ENCODE measurements at regions not wholly inside any gene's neighbourhood (a gene's known extent, or its start where the extent isn't known, plus 50 kb on each side); places are given as distances from the start of the nearest gene placed in this dataset.

DNA sequence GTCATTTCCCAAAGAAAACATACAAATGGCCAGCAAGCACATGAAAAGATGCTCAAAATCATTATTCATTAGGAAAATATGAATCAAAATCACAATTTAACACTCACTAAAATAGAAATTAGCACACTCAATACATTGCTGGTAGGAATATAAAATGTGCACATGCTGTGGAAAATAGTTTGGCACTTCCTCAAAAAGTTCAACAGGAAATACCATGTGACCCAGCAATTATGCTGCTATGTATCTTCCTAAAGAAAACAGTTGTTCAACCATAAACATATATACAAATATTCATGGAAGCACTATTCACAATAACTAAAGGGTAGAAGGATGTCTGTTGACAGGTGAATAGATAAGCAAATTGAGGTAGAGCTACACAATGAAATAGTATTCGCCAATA, 187.3 kb upstream of the SOX6 start:
- TF ChIP-seq, protein P1, sequence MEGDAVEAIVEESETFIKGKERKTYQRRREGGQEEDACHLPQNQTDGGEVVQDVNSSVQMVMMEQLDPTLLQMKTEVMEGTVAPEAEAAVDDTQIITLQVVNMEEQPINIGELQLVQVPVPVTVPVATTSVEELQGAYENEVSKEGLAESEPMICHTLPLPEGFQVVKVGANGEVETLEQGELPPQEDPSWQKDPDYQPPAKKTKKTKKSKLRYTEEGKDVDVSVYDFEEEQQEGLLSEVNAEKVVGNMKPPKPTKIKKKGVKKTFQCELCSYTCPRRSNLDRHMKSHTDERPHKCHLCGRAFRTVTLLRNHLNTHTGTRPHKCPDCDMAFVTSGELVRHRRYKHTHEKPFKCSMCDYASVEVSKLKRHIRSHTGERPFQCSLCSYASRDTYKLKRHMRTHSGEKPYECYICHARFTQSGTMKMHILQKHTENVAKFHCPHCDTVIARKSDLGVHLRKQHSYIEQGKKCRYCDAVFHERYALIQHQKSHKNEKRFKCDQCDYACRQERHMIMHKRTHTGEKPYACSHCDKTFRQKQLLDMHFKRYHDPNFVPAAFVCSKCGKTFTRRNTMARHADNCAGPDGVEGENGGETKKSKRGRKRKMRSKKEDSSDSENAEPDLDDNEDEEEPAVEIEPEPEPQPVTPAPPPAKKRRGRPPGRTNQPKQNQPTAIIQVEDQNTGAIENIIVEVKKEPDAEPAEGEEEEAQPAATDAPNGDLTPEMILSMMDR (IDR thresholded peaks at IDR 0.05): no peak

DNA sequence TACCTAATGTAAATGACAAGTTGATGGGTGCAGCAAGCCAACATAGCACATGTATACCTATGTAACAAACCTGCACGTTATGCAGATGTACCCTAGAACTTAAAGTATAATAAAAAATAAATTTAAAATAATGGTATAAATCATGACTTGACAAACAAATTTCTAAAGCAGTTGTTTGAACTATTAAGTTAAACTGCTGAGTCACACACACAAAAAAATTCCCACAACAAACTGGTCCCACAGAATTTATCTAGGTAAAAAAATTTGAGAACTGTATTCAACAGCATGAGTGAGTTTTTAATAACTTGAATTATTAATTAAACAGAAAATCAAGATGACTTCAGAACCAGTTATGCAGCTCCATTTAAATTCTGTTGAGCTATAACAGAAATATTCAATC, 186.0 kb upstream of the SOX6 start:
- TF ChIP-seq, protein P1 (IDR thresholded peaks at IDR 0.05): no peak

DNA sequence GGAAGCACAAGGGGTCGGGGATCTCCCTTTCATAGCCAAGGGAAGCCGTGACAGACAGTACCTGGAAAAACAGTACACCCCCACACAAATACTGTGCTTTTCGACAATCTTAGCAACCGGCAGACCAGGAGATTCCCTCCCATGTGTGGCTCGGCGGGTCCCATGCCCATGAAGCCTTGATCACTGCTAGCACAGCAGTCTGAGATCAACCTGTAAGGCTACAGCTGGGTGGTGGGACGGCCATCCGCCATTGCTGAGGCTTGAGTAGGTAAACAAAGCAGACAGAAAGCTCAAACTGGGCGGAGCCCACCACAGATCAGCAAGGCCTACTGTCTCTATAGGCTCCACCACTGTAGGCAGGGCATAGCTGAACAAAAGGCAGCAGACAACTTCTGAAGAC, 180.2 kb upstream of the SOX6 start:
- TF ChIP-seq, protein P1 (IDR thresholded peaks at IDR 0.05): no peak

DNA sequence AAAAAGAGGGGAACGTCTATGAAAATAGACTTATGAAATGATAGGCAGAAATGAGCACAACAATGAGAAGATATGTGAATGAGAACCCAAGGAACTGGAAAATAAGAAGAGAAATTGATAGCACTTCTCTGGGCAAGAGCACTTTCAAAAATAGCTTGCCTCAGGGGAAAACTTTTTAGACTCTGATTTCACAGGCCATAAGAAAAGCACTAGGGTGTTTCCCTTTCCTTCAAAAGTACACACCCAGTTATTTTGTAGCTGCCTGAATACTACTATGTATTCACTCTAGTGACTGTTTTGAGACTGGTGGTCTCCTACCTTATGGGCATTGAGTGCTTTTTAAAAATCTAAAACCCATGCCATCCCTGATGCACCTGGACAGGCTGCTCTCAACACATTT, 172.3 kb upstream of the SOX6 start:
- TF ChIP-seq, protein P1 (IDR thresholded peaks at IDR 0.05): no peak

DNA sequence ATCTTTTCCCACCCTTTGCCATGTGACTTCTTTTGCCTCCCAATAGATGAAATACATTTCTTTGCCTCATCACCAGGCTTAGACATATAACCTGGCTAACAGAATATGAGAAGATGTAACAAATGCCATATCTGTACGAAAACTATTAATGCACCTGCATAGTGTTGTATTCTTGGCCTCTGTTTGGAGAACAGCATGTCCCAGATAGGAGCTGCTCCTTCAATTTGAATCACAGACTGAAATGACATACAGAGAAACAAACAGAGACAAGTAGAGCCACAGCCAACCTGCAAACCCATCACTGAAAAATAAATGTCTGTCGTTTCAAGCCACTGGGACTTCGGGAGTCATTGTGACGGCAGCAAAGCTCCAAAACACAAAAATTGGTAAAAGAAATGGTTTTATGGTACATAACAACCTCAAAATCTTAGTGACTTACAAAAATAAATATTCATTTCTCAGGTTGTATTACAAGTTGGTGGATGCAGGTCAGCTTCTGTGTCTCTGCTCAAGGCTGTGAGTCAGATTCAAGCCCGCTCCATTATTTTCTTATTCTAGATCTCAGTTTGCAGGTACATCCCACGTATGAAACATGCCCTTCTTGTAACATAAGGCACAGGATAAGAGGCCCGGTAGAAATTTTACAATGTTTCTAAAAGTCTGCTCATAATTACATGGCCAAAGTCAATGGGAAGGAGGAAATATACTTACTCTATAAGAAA, 171.3 kb upstream of the SOX6 start:
- TF ChIP-seq, protein P1 (IDR thresholded peaks at IDR 0.05): no peak

DNA sequence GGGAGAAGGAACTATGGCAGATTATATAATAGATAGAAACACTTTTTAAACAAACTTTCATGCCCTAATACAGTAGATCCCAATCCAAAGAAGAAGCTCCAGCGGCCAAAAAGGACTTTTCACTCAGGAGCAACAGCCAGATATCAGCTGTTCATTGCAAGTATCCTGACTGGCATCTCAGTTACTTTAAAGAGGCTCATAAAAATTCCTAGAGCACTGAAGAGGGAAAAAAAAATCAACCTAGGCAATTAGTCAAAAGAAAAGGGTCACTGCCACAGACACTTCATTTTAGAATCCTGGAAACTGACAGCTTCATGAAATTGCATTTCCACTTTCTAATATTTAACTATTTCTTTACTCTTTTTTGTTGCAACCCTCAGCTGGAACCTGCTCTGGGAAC, 170.6 kb upstream of the SOX6 start:
- TF ChIP-seq, protein P1 (IDR thresholded peaks at IDR 0.05): no peak

DNA sequence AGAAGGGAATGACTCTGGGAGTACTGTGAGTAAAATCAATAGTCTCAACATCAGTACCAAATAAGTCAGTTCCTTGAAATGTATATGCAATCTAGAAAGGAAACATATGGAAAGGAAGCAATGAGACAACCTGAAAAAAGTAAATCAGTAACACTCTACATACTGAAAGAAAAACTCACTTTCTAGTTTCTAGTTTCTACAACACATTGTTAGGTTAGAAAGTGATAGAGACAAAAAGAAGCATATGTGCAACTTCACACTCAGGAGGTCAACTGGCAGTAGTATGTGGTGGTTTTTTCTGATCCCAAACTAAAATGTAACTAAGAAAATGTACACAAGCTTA, 156.5 kb upstream of the SOX6 start:
- TF ChIP-seq, protein P1 (IDR thresholded peaks at IDR 0.05): no peak

Data from LNCAP (cell line).